ENCODE measurements at regions not wholly inside any gene's neighbourhood (a gene's known extent, or its start where the extent isn't known, plus 50 kb on each side); places are given as distances from the start of the nearest gene placed in this dataset.

- no peak overlapping the region for H2AFZ ChIP-seq (ENCODE audit: insufficient read depth, low read depth, low read length, poor library complexity, severe bottlenecking)
- no peak for DNase-seq
- no peak overlapping the region for H3K4me3 ChIP-seq (ENCODE audit: control extremely low read depth in 1 of 5, extremely low read depth in 1 of 5, insufficient read depth in 1 of 5, low read depth in 2 of 5, low read length in 4 of 5)
- TF ChIP-seq CTCF (IDR thresholded peaks at IDR 0.05) (no peak), EZH2 (IDR thresholded peaks at IDR 0.05; ENCODE audit: borderline replicate concordance, insufficient read depth, low read depth, low read length, poor library complexity, severe bottlenecking) (no peak)
- H3K36me3 ChIP-seq (replicated peaks in 1 of 2; ENCODE audit: control extremely low read depth in 1 of 2, control insufficient read depth in 1 of 2, extremely low read depth in 1 of 2, insufficient read depth in 2 of 2, low read length in 1 of 2), result no peaks in the 10 kb centered on the region
- intact Hi-C loops (cut with micrococcal nuclease), result no loop called here
- H3K9me3 ChIP-seq (ENCODE audit: control extremely low read depth in 1 of 3, control insufficient read depth in 2 of 3, insufficient read depth in 1 of 3, low read length in 2 of 3), result no peaks in the 10 kb centered on the region
- Mint-ChIP-seq H3K4me3 (no peak overlapping the region), H3K9me3 (ENCODE audit: insufficient read depth) (peaks cover 4% of the 10 kb centered on the region), H3K27me3 (no peaks in the 10 kb centered on the region), H3K4me1 (no peaks in the 10 kb centered on the region), H3K27ac (no peak overlapping the region)
- WGBS (ENCODE audit: insufficient coverage), result 100% methylated on average over 1 of the region's 1 CpG
- no peaks in the 10 kb centered on the region for H3K27me3 ChIP-seq (replicated peaks in 1 of 4; ENCODE audit: control extremely low read depth in 1 of 4, control insufficient read depth in 3 of 4, insufficient read depth in 4 of 4, low read length in 3 of 4)
- H3K4me1 ChIP-seq (ENCODE audit: control insufficient read depth in 2 of 2, insufficient read depth in 2 of 2, low read length in 2 of 2), result no peaks in the 10 kb centered on the region
- H4K20me1 ChIP-seq (ENCODE audit: control insufficient read depth, insufficient read depth, low read length, poor library complexity, severe bottlenecking), result no peaks in the 10 kb centered on the region
- ChIA-PET CTCF (no interaction called here), POLR2A (no interaction called here)
- H3K27ac ChIP-seq (ENCODE audit: low read length in 2 of 2), result no peak overlapping the region
- no peak overlapping the region for H3K4me2 ChIP-seq (replicated peaks; ENCODE audit: low read depth, low read length, poor library complexity, severe bottlenecking)
- no peak overlapping the region for H3K9ac ChIP-seq (ENCODE audit: low read length)
- no peaks in the 10 kb centered on the region for H3K79me2 ChIP-seq (ENCODE audit: control insufficient read depth, insufficient read depth, low read length)
- ATAC-seq (ENCODE audit: low read depth), result no peak
These were observed 1577.6 kb downstream of the EFNA5 start for GRCh38 chr5:106093134-106093533.

GRCh38 chr5:106092455-106092854 is 1578.3 kb downstream of the EFNA5 start:
- POLR2A ChIA-PET, result no interaction called here
- TF ChIP-seq CTCF (IDR thresholded peaks at IDR 0.05) (no peak), EZH2 (IDR thresholded peaks at IDR 0.05; ENCODE audit: borderline replicate concordance, insufficient read depth, low read depth, low read length, poor library complexity, severe bottlenecking) (no peak)
- WGBS (ENCODE audit: insufficient coverage), result 89% methylated on average over 1 of the region's 1 CpG

More at GRCh38 chr5:106092455-106092854, 1578.3 kb downstream of the EFNA5 start:
- no peak for DNase-seq
- Histone ChIP-seq H3K4me3 (ENCODE audit: control extremely low read depth in 1 of 5, extremely low read depth in 1 of 5, insufficient read depth in 1 of 5, low read depth in 2 of 5, low read length in 4 of 5) (no peak overlapping the region), H3K9ac (ENCODE audit: low read length) (no peak overlapping the region), H3K79me2 (ENCODE audit: control insufficient read depth, insufficient read depth, low read length) (no peaks in the 10 kb centered on the region), H3K9me3 (ENCODE audit: control extremely low read depth in 1 of 3, control insufficient read depth in 2 of 3, insufficient read depth in 1 of 3, low read length in 2 of 3) (no peaks in the 10 kb centered on the region), H3K27me3 (replicated peaks in 1 of 4; ENCODE audit: control extremely low read depth in 1 of 4, control insufficient read depth in 3 of 4, insufficient read depth in 4 of 4, low read length in 3 of 4) (no peaks in the 10 kb centered on the region), H3K4me1 (ENCODE audit: control insufficient read depth in 2 of 2, insufficient read depth in 2 of 2, low read length in 2 of 2) (no peaks in the 10 kb centered on the region), H3K4me2 (replicated peaks; ENCODE audit: low read depth, low read length, poor library complexity, severe bottlenecking) (no peak overlapping the region), H2AFZ (ENCODE audit: insufficient read depth, low read depth, low read length, poor library complexity, severe bottlenecking) (no peak overlapping the region), H3K36me3 (replicated peaks in 1 of 2; ENCODE audit: control extremely low read depth in 1 of 2, control insufficient read depth in 1 of 2, extremely low read depth in 1 of 2, insufficient read depth in 2 of 2, low read length in 1 of 2) (no peaks in the 10 kb centered on the region), H4K20me1 (ENCODE audit: control insufficient read depth, insufficient read depth, low read length, poor library complexity, severe bottlenecking) (no peaks in the 10 kb centered on the region), H3K27ac (ENCODE audit: low read length in 2 of 2) (no peak overlapping the region)
- Mint-ChIP-seq H3K4me3 (no peak overlapping the region), H3K27ac (no peak overlapping the region), H3K9me3 (ENCODE audit: insufficient read depth) (peaks cover 4% of the 10 kb centered on the region), H3K4me1 (no peaks in the 10 kb centered on the region), H3K27me3 (no peaks in the 10 kb centered on the region)
- CTCF ChIA-PET, result no interaction called here
- ATAC-seq (ENCODE audit: low read depth), result no peak
- intact Hi-C loops (cut with micrococcal nuclease), result no loop called here
